ENCODE measurements at regions not wholly inside any gene's neighbourhood (a gene's known extent, or its start where the extent isn't known, plus 50 kb on each side); places are given as distances from the start of the nearest gene placed in this dataset.
A peak's percentile ranks its signal among the peaks of the same experiment; 100 is the strongest.

GRCh38 chr12:84596266-84596665 is 316.3 kb downstream of the SLC6A15 start:
- DNase-seq: no peak

- DNase-seq: no peak
Observed at GRCh38 chr12:84594157-84594556, 318.4 kb downstream of the SLC6A15 start.

GRCh38 chr12:84585776-84586395 is 326.7 kb downstream of the SLC6A15 start:
- DNase-seq: no peak

- no peak for DNase-seq
Observed at GRCh38 chr12:84572196-84572595, 340.4 kb downstream of the SLC6A15 start.

- DNase-seq: no peak
Observed at GRCh38 chr12:84562331-84562730, 350.3 kb downstream of the SLC6A15 start.

- no peak for DNase-seq
Observed at GRCh38 chr12:84561351-84561750, 351.2 kb downstream of the SLC6A15 start.

GRCh38 chr12:84554199-84554723 is 358.3 kb downstream of the SLC6A15 start:
- no peak for DNase-seq

- no peak for DNase-seq
Observed at GRCh38 chr12:84553331-84554117, 359.1 kb downstream of the SLC6A15 start.

- no peak for DNase-seq
Observed at GRCh38 chr12:84551373-84551772, 361.2 kb downstream of the SLC6A15 start.

GRCh38 chr12:84550518-84550917 is 362.1 kb downstream of the SLC6A15 start:
- DNase-seq: no peak

GRCh38 chr12:84542289-84542688 is 370.3 kb downstream of the SLC6A15 start:
- no peak for DNase-seq

GRCh38 chr12:84537666-84538065 is 374.9 kb downstream of the SLC6A15 start:
- no peak for DNase-seq

- no peak for DNase-seq
Observed at GRCh38 chr12:84512751-84513150, 399.8 kb downstream of the SLC6A15 start.

GRCh38 chr12:84508851-84509260 is 403.7 kb downstream of the SLC6A15 start:
- DNase-seq: peak; percentile 38

GRCh38 chr12:84507956-84508850 is 404.4 kb downstream of the SLC6A15 start:
- DNase-seq: peak; percentile 41

GRCh38 chr12:84506282-84506681 is 406.3 kb downstream of the SLC6A15 start:
- no peak for DNase-seq

GRCh38 chr12:84502907-84503787 is 409.5 kb downstream of the SLC6A15 start:
- DNase-seq: peak; percentile 63

- no peak for DNase-seq
Observed at GRCh38 chr12:84502180-84502860, 410.3 kb downstream of the SLC6A15 start.

- DNase-seq: peak; percentile 43
Observed at GRCh38 chr12:84497819-84498218, 414.8 kb downstream of the SLC6A15 start.

- no peak for DNase-seq
Observed at GRCh38 chr12:84495711-84496110, 416.9 kb downstream of the SLC6A15 start.

GRCh38 chr12:84492351-84492883 is 420.2 kb downstream of the SLC6A15 start:
- DNase-seq: no peak
